Left ventricle myocardium superior (tissue), 1 donor: ENCODE measurements at regions not wholly inside any gene's neighbourhood (a gene's known extent, or its start where the extent isn't known, plus 50 kb on each side); places are given as distances from the start of the nearest gene placed in this dataset. TPM values are rescaled to one million over a fixed set of nuclear protein-coding genes. Genes with fewer than 3 reads are reported as not detected.

ENCODE experiments used
- ATAC-seq: fragments of 200-7000 bp; cut with Tn5 transposase; one replicate; pipeline ENCODE4 v1.9.1; 2020; ENCODE audit warnings: mild to moderate bottlenecking, moderate library complexity
- DNase-seq: peaks from one replicate; pipeline ENCODE4 v3.0.0-alpha.2; 2020
- intact Hi-C: fragments of 100-400 bp; cut with micrococcal nuclease; formaldehyde crosslinking; loops from one replicate; pipeline ENCODE4 v1.11.0; 2022
- microRNA-seq: library from miRNA; unstranded; fragments of <30 nt; microRNA quantifications from one replicate; pipeline ENCODE4 v1.2.0, GENCODE V29; 2020; ENCODE audit warnings: borderline number of aligned reads
- donor health status: DM: no; HTN: yes; CAD: no; lungs with severe emphysema.

- intact Hi-C loops: no loop called here
- DNase-seq (no peak), ATAC-seq (no peak)
Observed at GRCh38 chr11:11672789-11673188, 51.0 kb upstream of the GALNT18 start.

GRCh38 chr11:11672101-11672500, 50.3 kb upstream of the GALNT18 start:
- DNase-seq (no peak), ATAC-seq (no peak)
- intact Hi-C loops: no loop called here

Small RNA genes lying in the stretch of these regions (microRNA-seq; reads per million reads assigned to microRNA genes)
- not detected for gene MIR8070
